Pancreas (tissue), 10 donors: ENCODE measurements at regions not wholly inside any gene's neighbourhood (a gene's known extent, or its start where the extent isn't known, plus 50 kb on each side); places are given as distances from the start of the nearest gene placed in this dataset.

Experiments
- ATAC-seq, 4 donors: fragments of 200-7000 bp; cut with Tn5 transposase; one replicate each; pipeline versions ENCODE4 v1.8.0 to v1.9.1; 2020; ENCODE audit warnings: mild to moderate bottlenecking in 4 of 4, moderate library complexity in 4 of 4
- DNase-seq, 6 donors: peaks; one replicate each; pipeline ENCODE4 v3.0.0-alpha.2; 2020
- FAIRE-seq: peaks from 2 replicates; lab custom pipeline; 2012; peaks lifted over from hg19 to GRCh38; lab: Jason Lieb, UNC
- H3K27ac ChIP-seq, 4 donors: fragments of 200-600 bp; sonication (generic); 1 replicate in 3 of 4; 2 replicates in 1 of 4; pipeline versions ENCODE4 v1.5.0 to v1.8.0; 2020
- H3K27me3 ChIP-seq, 4 donors: fragments of 200-600 bp; one replicate each; pipeline ENCODE4 v1.8.0; 2021
- H3K36me3 ChIP-seq, 3 donors: fragments of 200-600 bp; sonication (generic) in 1 of 3; one replicate each; pipeline versions ENCODE4 v1.5.0 to v1.8.0; 2020 to 2021
- H3K4me1 ChIP-seq, 3 donors: fragments of 200-600 bp; one replicate each; pipeline ENCODE4 v1.8.0; 2021
- H3K4me3 ChIP-seq, 4 donors: fragments of 200-600 bp; sonication (generic) in 2 of 4; one replicate each; pipeline versions ENCODE4 v1.5.0 to v1.8.0; 2020 to 2021
- H3K9me3 ChIP-seq, 4 donors: fragments of 200-600 bp; one replicate each; pipeline ENCODE4 v1.8.0; 2021
- CTCF ChIP-seq, 4 donors: fragments of 200-600 bp; sonication (generic) in 3 of 4; IDR thresholded peaks; one replicate each; pipeline versions ENCODE4 v1.5.0 to v1.8.0; 2021; ENCODE audit warnings: antibody characterized with exemption in 4 of 4
- WGBS, 2 donors: extraction: QIAGEN DNeasy Blood & Tissue Kit; methylation state at CpG; one replicate each; pipeline ENCODE4 v1.1.7; 2013; 5-methylcytosine and 5-hydroxymethylcytosine counted together
- intact Hi-C, 3 donors: fragments of 100-400 bp; cut with DNase I; formaldehyde crosslinking; loops; one replicate each; pipeline versions ENCODE4 v1.11.1 to v1.14.2; 2022
- donor health status: healthy with polysubstance abuse.
- donor health status: DM: no; HTN: no; CAD: no; lungs with moderate emphysema.
- donor health status: DM: no; HTN: no; CAD: no.
- donor health status: control.
- donor health status: control.
- donor health status: Bipolar disorder and iron deficiency.
- donor health status: DM: yes; HTN: yes; CAD: no.
- donor health status: DM: no; HTN: no; CAD: no.
- donor health status: DM: no; HTN: no; CAD: no.
- donor health status: DM: yes; HTN: yes; CAD: no.

GRCh38 chr3:164341086-164341485, 737.2 kb downstream of the SI start:
- no peak for TF ChIP-seq CTCF (IDR thresholded peaks at IDR 0.05)
- Histone ChIP-seq H3K27me3 (no peaks in the 10 kb centered on the region), H3K4me1 (no peaks in the 10 kb centered on the region), H3K4me3 (no peak overlapping the region), H3K27ac (no peak overlapping the region), H3K36me3 (no peaks in the 10 kb centered on the region), H3K9me3 (no peaks in the 10 kb centered on the region)
- FAIRE-seq (no peak), DNase-seq (no peak), ATAC-seq (no peak)
- 85 to 87% methylated on average over 20 of the region's 20 CpGs for WGBS, 2 donors
- intact Hi-C loops, result no loop called here

DNA sequence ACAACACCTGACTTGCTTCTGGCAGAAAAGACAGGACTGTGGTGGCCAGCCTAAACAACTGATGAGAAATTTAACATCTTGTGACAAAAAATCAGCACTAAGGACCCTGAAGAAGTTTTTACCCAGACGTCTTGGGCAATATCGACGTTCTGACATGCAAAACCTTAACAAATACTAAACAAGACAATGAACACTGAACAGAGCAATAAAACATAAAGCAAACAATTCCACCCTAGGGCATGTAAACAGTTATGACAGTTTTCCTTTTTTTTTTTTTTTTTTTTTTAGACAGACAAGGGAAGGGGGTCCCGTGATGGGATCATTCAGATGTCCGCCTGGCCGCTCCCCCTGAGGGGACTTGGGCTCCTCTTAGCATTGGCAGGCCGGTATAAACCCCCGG, 738.0 kb downstream of the SI start:
- no peak overlapping the region for H3K4me3 ChIP-seq
- no peak for TF ChIP-seq CTCF (IDR thresholded peaks at IDR 0.05)
- no peaks in the 10 kb centered on the region for H3K4me1 ChIP-seq
- no peak overlapping the region for H3K27ac ChIP-seq
- ATAC-seq, result no peak
- no peak for FAIRE-seq
- H3K9me3 ChIP-seq, result no peaks in the 10 kb centered on the region
- no peaks in the 10 kb centered on the region for H3K36me3 ChIP-seq
- H3K27me3 ChIP-seq, result no peaks in the 10 kb centered on the region
- 82 to 91% methylated on average over 8 of the region's 8 CpGs for WGBS, 2 donors
- no peak for DNase-seq
- intact Hi-C loops, result no loop called here

DNA sequence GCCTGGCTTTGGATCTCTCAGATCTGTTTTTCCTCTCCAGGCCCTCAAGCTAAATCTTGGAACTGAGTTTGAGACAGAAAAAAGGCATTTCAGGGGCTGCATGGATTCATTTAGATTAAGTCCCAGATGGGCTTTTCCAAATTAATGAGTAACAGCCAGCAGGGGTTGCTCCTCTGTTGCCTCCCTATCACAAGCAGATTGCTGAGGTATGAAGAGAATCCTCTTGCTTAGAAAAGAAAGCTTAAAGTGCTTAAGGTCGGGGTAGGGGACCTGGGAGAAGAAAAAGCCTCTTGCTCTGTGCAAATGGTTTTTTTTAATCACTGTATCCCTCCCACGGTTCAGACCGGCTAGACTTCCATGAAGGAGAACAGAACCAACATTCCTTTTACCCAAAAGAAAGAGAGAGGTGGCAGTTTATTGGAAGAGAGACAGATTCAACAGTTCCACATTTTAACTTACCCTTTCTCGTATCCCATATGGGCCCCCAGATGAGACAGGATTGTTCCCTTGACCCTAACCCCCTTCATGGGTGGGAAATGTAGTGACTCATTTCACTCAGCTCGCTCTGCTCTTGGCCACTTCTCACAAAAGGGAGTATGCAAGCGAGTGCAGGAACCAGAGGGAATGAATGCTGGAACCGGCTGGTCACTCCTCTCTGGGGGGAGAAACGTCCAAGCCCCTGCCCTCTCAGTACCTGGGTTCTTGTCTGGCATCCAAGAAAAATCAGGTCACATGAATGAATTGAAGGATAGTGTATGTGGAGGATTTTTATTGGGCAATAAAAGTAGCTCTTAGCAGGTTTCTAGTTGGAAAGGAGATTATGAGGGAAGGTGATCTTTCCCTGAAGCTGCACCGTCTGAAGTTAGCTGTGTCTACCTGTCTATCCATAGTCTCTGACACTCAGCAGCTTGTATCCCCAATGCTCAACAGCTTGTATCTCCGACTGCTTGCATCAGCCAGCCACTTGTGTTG, 745.2 kb downstream of the SI start:
- intact Hi-C loops, result no loop called here
- H3K36me3 ChIP-seq, result no peaks in the 10 kb centered on the region
- no peak for DNase-seq
- WGBS, 2 donors, result 51 to 58% methylated on average over 10 of the region's 10 CpGs
- peak in 1 of 4 donors; percentile 42 for ATAC-seq
- no peak overlapping the region for H3K4me3 ChIP-seq
- H3K9me3 ChIP-seq, result no peaks in the 10 kb centered on the region
- no peak overlapping the region for H3K27ac ChIP-seq
- no peaks in the 10 kb centered on the region for H3K4me1 ChIP-seq
- TF ChIP-seq CTCF (IDR thresholded peaks at IDR 0.05), result no peak
- no peak for FAIRE-seq
- no peaks in the 10 kb centered on the region for H3K27me3 ChIP-seq

DNA sequence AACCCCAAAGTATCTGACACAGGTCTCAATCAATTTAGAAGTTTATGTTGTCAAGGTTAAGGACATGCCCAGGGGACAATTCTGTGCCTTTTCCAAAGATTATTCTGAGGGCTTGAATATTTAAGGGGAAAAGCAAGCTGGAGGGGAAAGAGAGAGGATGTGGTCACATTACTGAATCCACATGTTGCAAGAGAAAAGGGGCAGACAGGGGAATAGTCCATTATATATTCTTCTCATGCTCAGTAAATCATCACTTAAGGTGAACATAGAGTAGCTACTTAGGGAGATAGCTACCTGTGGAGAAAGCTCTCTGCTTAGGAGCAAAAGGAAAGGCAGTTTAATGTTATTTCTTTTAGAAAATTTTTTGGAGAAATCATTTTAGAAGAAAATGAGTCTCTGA, 751.6 kb downstream of the SI start:
- Histone ChIP-seq H3K9me3 (no peaks in the 10 kb centered on the region), H3K36me3 (no peaks in the 10 kb centered on the region), H3K4me3 (no peak overlapping the region), H3K27me3 (no peaks in the 10 kb centered on the region), H3K27ac (no peak overlapping the region), H3K4me1 (no peaks in the 10 kb centered on the region)
- DNase-seq (no peak), ATAC-seq (no peak), FAIRE-seq (no peak)
- TF ChIP-seq CTCF (IDR thresholded peaks at IDR 0.05), result no peak
- intact Hi-C loops, result no loop called here

GRCh38 chr3:164320962-164321361, 757.3 kb downstream of the SI start:
- no peak for DNase-seq
- no peak for TF ChIP-seq CTCF (IDR thresholded peaks at IDR 0.05)
- no peaks in the 10 kb centered on the region for H3K27me3 ChIP-seq
- no peaks in the 10 kb centered on the region for H3K4me1 ChIP-seq
- intact Hi-C loops, result no loop called here
- H3K9me3 ChIP-seq, result no peaks in the 10 kb centered on the region
- FAIRE-seq, result no peak
- no peak for ATAC-seq
- H3K27ac ChIP-seq, result no peak overlapping the region
- WGBS, 2 donors, result 75 to 76% methylated on average over 7 of the region's 7 CpGs
- H3K4me3 ChIP-seq, result no peak overlapping the region
- no peaks in the 10 kb centered on the region for H3K36me3 ChIP-seq
